Activated CD8-positive, alpha-beta memory T cell treated with anti-CD3 and anti-CD28 coated beads, Interleukin-2, amount 50 U/mL, for 1 hour (primary cell): ENCODE measurements at regions not wholly inside any gene's neighbourhood (a gene's known extent, or its start where the extent isn't known, plus 50 kb on each side); places are given as distances from the start of the nearest gene placed in this dataset.
"Not testable (repeated sequence)": the region's sequence is repeated elsewhere in the genome, so short reads cannot be mapped to it uniquely, and the experiment has no call there.

Experiments
- DNase-seq: peaks from one replicate; pipeline ENCODE4 v3.0.0-alpha.2; 2020; ENCODE audit errors: extremely low read depth

DNA sequence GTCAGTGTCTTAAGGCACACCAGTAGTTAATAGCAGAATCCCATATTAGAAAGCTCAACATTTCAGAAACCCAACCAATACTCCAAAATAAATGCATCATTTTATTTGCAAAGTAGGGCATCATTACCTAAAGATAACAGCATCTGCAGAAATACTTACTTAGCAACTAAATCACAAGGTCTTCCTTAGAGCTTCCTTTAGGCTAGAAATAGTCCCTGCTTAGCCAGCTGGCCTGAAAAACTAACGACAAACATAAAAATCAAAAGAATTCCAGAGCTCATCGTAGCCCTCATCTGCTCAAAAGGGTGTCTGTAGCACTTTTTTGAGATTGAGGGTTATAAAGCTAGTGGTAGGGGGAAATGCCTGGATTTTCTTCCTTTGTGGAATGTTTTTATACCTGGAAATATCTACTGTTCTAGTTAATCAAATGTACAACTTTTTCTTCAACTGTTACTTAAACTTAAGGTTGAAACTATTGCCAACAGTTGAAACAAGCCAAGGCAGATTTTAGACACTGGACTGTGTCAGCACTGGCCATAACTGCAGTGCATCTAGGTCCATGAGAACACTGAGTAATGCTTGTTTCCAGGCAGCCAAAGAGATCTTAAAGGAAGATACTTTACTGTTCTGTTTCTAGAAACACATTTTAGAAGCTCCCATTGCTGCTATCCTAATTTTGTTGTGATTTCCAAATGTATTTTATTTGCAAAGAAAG is 129.4 kb upstream of the RASA1 start:
- no peak for DNase-seq

DNA sequence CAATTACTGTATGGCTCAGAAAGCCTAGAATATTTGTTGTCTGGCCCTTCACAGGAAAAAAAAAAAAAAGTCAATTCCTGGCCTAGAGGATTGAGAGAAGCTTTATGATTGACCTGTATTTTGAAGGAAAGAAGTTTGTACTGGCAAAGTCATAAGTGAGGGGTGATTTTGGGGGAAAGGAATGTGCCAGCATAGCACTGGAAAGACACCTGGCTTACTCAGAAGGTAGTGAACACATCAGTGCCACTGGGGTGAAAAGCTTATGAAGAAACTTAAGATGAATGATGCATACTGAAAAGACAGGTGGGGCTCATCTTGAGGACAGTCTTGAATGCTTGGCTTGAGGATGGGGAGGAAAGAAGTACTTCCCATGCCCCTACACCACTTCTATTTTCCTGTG is 127.9 kb upstream of the RASA1 start:
- no peak for DNase-seq

DNA sequence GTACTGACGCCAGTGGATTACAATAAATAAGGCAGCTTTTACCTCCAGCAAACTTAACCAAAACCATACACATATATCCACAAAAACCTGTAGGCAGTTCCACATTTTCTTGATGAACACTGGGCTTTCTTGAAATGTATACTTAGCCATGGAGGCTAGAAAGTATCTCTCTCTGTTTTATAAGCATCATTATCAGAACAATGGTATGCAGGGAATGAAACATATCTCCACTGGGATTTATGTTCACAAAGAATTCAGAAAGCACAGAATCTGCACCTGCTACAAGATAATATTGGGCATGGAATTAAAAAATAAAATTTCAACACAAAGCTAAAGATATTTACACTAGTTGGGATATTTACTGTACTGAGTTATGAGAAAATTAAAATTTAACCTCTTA is 126.1 kb upstream of the RASA1 start:
- DNase-seq: no peak

DNA sequence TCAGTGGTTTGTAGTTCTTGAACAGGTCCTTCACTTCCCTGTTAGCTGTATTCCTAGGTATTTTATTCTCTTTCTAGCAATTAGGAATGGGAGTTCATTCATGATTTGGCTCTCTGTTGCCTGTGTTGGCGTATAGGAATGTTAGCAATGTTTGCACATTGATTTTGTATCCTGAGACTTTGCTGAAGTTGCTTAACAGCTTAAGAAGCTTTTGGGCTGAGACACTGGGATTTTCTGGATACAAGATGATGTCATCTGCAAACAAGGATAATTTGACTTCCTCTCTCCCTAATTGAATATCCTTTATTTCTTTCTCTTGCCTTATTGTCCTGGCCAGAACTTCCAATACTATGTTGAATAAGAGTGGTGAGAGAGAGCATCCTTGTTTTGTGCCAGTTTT is 121.8 kb upstream of the RASA1 start:
- not testable (repeated sequence) for DNase-seq

DNA sequence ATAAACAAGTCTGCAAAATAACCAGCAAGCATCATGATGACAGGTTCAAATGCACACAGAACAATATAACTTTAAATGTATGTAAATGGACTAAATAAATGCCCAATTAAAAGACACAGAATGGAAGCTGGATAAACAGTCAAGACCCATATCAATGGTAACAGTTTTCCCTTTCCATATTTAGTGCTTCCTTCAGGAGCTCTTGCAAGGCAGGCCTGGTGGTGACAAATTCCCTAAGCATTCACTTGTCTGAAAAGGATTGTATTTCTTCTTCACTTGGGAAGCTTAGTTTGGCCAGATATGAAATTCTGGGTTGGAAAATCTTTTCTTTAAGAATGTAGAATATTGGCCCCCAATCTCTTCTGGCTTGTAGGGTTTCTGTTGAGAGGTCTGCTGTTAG is 120.2 kb upstream of the RASA1 start:
- no peak for DNase-seq

DNA sequence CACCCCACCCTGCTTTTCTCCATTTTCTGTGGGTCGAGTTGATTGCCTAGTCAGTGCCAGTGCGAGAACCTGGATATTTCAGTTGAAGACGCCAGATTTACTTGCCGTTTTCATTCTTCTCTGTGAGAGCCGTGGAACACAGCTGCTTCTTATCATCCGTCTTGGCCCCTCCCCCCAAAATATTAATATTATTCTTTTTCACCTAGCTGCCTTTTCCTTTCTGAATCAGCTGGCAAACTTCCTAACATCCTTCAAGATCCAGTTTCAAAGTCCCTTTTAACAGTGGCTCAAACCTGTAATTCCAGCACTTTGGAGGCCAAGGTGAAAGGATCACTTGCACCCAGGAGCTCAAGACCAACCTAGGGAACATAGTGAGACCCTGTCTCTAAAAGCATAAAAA is 117.1 kb upstream of the RASA1 start:
- DNase-seq: no peak

DNA sequence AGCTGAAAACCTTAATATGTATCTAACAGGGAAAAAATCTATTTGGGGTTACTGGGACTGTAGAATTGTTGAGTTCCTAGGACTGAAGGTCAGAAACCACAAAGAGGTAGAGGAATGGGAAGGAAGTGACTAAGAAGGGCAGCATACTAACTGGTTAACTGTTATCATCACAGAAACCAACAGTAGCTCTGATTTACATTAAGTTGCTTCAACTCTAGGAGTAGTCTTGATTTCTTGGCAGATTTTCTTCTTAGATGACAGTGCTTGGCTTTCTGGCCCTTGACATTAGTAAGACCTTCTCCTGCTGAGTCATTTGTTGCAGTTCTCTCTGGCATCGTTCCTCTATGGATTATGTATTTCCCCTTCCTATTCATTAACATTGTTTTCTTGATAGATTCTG is 116.1 kb upstream of the RASA1 start:
- DNase-seq: no peak

DNA sequence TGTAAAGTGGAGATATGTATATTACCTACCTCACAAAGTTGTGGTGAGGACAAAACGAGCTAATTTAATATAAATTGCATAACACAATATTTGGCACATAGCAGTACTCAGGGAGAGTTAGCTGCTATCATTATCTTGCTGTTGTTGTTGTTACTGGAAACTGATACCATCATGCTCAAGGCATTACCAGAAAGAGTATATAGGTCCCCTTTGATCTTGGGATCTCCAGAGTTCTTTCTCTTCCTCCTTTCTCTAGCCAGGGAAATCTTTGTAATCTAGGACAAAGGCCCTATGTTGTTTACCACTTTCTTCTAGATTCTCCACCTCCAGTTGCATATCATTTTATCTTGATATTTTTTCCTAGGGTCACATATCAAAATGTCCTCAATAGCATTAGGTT is 114.8 kb upstream of the RASA1 start:
- DNase-seq: no peak

DNA sequence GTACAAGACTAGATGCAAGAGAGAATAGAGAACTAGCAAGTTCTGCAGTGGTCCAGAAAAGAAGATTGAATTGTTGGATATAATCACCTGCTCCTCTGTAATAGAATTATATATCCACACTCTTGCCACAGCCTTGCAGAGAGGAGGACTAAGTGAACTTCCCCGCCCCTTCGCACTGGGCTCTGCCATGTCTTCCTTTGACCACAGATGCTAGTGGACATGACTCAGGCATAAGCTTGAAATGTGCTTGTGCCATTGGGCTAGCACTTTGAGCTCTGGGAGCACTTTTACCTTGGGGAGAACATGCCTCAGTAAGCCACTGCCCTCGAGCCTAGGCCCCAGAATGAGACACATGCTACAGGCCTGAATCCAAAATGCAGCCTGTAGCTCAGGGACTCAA is 113.5 kb upstream of the RASA1 start:
- no peak for DNase-seq

DNA sequence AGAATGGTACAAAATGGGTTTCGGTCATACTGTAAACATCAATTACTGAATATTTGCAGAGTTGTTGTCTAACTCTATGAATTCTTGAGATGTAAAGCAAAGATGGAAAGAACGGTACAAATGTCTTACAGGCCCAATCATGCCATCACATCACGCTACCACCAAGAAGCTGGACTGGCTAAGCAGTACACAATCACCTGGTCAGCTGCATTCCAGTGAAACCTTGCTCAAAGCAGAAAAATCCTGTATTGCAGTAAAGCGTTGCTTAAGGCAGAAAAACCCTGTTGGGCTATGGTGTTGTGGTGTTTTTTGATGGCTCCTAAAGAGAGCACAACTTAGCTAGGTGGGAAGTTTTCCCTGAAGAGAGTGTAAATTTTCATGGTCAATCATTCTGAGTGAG is 112.6 kb upstream of the RASA1 start:
- no peak for DNase-seq

DNA sequence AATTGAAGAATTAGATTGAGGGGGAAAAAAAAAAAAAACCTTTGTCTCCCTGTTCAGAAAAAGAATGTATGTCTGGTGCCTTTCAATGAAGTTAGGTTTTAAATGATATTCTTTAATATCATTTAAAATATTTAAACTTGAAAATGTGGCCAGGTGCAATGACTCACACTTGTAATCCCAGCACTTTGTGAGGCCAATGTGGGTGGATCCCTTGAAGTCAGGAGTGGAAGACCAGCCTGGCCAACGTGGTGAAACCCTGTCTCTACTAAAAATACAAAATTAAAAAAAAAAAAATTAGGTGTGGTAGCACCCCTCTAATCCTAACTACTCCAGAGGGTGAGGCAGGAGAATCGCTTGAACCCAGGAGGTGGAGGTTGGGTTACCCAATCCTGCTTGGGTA is 111.1 kb upstream of the RASA1 start:
- DNase-seq: no peak

DNA sequence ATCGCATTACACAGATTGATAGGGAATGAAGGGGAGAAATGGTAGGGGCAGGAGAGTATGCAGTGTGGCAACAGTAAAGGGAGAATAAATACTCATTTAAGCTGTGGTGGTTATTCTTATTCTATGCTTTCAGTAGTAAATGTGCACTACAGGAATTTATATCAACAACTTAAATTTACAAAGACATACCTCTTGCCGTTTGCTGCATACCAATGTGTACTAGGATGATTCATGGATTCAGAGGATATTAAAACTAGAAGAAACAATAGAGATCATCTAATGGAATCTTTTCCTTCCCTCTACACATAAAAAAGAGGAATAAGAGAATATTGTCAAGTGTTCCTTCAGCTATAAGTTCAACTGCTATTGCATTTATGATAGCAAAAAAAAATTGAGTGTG is 103.3 kb upstream of the RASA1 start:
- no peak for DNase-seq

DNA sequence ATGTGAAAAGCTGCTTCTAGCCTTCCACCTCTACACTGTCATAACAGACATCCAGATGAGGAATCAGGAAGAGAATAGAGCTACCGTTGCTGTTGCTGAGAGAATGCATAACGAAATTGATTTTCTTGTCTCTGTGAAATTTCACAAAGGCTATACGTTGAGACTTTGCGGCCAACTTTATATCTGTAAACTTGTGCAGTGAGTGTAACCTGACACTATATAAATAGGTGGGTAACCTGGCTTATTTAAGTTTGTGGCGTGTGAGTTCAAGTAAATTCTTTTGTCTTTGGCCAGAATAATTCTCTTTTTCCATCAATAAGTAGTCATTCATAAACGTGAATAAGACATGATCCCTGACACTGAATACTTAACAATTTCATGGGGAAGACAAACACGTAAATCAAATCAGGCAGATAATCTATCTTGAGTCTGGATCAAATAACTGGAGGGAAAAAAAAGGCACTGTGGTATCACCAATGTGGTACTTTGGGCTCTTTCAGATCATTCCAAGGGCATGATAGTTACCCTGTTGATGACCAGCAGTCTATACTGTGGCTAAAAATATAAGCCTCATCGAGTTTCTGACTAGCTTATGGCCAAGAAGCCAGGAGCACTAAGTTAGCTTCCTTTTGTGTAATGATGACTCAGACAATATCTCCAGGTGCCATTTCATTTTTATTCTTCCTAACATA is 98.2 kb upstream of the RASA1 start:
- DNase-seq: no peak

DNA sequence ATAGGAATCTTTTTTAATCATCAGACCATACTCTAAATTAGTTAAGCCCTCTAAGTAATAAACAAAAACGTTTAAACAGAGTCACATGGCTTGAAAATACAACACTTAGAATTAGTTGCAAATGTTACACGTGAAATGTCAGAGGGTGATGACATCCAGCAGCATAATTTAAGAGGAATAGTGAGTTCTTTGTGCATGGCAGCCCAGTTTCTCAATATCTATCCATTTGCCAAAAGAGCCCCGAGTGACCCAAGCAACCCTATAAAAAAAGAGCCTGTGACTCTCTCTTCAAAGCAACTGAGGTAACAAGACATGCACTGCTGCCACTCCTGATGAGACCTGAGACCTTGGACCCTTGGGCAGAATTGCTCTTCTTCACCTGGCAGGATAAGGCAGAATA is 96.9 kb upstream of the RASA1 start:
- no peak for DNase-seq

DNA sequence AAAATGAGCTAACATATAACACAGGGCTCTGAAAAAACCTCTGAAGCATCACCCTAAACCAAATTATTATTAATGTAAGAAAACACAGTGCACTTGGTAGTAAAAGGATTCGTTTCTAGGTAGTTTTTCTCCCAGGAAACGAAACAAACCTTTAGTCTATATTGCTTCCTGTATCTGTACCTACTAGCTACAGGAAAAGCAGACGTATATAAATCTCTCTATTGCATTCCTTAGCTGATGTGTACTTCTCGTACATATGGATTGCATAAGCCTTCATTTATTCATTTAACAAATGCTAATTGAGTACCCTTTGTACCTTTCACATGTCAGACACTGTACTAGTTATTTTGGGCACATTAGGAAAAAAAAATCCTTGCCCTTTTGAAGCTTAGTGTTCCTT is 85.0 kb upstream of the RASA1 start:
- no peak for DNase-seq

DNA sequence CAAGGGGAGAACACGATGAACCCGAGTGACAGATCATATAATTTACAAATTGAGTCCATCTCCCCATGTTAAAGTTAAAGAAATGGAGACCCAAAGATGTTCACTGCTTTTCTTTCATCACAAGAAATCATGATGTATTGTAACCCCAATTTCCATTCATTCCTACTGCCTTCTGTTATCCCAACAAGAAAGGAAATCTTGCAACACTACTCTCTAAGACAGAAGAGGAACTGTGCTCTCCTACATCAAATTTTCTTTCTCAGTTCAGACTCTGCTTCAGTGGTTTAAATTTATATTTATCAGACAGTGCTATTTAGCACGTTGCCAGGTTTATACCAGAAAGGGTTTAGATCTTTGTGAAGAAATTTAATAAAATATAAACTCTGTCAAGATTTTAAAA is 83.8 kb upstream of the RASA1 start:
- DNase-seq: no peak

DNA sequence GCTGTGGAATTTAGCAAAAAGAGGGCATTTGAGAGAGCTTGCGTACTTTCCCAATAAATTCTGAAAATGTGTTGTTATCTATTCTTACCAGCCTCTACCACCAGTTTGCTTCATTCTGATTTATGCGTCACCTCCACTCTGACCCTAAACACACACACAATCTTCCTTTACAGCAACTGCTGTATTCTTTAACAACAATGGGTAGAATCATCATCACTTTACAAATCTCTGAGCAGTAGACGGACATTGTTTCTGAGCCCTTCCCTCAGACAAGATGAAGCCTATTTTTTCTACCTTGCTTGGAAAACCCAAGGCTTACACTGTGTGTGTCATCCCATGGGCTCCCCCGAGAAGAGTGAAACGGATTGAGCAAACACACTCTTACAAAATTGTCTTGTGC is 83.1 kb upstream of the RASA1 start:
- no peak for DNase-seq

DNA sequence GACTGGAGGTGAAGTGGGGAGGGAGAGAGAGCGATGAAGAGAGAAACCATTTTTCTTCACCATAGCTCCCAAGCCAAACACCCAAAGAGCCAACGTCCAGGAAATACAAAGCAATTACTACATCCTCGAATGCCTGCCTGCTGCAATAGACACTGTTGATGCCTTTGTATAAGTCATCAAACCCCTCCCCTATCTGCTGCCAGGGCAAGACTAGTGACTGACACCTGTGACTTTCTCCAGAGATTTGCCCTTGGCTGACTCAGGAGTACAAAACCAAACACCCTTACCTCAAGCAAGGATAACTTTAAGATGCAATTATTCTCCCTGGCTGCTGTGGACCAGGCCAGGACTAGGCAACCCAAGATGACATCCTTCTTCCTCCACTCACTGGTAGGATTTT is 81.8 kb upstream of the RASA1 start:
- no peak for DNase-seq

DNA sequence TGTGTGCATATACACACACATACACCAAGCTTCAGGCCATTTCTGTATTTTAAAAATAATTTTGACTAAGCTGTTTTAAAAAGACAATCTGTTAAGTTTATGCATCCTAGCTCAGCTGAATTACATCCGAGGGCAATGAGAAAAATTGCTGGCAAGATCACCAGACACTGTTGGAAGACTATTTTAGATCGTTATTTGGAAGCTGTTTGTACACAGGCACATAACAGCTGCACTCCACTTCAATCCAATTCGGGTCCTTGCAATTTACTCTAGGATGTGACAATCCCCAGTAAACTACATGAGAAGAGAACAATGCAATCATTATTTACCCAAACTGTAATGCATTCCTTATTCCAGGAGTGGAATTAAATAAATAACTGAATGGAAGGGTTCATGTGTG is 79.3 kb upstream of the RASA1 start:
- DNase-seq: no peak

DNA sequence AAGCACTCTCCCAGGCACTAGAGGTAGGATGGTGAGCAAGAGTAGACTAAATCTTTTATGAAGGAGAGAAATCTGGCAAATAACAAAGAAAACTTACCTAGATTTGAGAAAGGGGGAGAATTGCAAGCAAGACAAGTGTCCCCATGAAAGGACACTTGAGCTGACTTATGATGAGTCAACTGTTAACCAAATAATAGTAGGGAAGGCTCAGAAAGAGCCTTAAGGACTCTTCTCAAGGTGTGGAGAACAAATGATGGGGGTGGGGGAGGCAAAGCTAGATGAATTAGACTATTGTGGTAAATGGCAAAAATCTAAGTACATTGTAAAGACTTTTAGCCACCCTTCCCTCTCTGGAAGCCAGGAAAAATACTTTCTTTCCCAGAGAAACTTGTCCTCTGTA is 77.6 kb upstream of the RASA1 start:
- DNase-seq: no peak

DNA sequence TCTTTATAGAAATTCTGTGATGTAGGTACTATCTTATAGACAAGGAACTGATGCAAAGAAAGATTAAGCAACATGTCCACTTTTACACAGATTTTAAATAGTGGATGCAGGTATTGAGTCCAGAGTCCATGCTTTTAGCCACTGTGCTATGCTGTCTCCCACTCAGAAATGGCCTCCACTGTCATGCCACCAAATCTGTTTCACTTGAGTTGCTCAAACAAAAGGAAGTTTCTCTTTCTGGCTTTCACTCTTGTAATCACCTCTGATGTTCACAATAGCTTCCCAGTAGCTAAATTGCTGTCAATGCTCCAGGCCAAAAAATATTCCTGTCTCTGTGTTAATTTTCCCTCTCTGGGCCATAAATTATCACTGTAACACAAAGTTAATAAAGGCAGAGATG is 77.0 kb upstream of the RASA1 start:
- DNase-seq: no peak

DNA sequence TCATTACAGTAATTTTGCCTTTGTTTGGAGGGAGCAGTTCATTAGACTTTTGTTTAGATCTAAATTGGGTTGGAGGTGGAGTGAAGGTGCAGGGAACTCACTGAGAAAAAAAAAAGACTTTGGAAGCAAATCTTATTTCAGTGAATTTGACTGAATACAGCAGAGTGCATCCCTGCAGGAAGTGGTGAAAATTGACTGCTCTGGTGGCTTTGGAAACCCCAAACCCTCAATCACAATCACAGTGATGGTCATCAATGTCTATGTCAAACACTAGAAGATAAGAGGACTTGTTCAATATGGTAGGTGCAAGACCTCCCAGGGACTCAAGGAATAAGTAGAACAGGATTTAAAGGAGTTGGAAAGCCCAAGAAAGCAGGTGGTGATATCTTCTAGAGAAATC is 76.0 kb upstream of the RASA1 start:
- no peak for DNase-seq

DNA sequence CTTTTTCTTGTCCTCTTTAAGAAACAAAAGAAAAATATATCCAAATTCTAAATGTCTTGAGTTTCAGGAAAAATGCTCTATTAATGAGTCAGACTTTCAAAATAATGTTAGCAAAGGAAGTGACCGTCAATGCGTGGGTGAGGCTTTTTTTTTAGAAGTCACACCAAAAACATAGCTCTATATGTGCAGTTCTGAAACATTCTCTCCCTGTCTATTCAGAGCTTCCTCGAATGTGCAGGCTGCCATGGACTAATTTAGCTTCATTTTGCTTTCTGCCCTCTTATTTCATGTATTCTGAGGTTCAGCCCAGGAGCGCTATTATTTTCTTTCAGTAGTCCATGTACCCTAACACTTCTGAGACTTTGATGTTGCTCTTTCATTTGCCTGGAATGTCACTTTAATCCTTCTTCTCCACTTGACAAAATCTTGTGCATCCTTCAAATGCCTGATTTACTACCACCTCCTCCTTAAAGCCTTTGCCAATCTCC is 72.5 kb upstream of the RASA1 start:
- DNase-seq: no peak

DNA sequence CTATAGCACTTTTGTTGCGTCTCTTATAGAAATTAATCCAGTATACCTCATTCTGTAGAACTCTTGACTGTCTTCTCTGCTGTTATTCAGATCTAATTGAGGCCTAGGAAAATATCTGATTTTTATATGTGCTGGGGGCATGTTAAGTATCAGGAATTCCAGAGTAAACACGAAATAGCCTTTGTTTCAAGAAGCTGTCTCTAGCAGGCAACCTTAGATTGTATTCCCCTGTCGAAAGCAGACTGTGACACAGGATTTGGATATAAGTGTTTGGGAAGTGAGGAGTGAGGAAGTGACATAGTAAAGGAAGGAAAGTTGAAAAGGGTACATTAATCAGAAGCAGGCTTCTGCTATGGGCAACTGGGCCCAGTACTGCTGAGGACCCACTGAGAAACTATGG is 72.1 kb upstream of the RASA1 start:
- no peak for DNase-seq
